ENCODE measurements at regions not wholly inside any gene's neighbourhood (a gene's known extent, or its start where the extent isn't known, plus 50 kb on each side); places are given as distances from the start of the nearest gene placed in this dataset.

GRCh38 chr7:12803542-12803941 is 116.1 kb downstream of the ARL4A start:
- 70 to 80% (median 75%) methylated on average over 7 of the region's 7 CpGs for WGBS, 4 donors

GRCh38 chr7:12805518-12805928 is 118.1 kb downstream of the ARL4A start:
- intact Hi-C loops (cut with DNase I): no loop called here
- no peaks in the 10 kb centered on the region for H3K36me3 ChIP-seq (replicated peaks in 1 of 2)
- WGBS, 4 donors: 68 to 78% (median 77%) methylated on average over 1 of the region's 1 CpG

More at GRCh38 chr7:12803542-12803941, 116.1 kb downstream of the ARL4A start:
- Histone ChIP-seq H3K27me3 (no peaks in the 10 kb centered on the region), H3K4me1 (replicated peaks in 1 of 2) (no peaks in the 10 kb centered on the region), H3K4me3 (no peak overlapping the region), H3K36me3 (replicated peaks in 1 of 2) (no peaks in the 10 kb centered on the region), H3K27ac (no peak overlapping the region), H3K9me3 (replicated peaks in 1 of 3) (no peaks in the 10 kb centered on the region)
- no peak for DNase-seq
- intact Hi-C loops (cut with DNase I): no loop called here
- TF ChIP-seq CTCF (IDR thresholded peaks at IDR 0.05) (no peak), POLR2A (IDR thresholded peaks at IDR 0.05) (no peak)

DNA sequence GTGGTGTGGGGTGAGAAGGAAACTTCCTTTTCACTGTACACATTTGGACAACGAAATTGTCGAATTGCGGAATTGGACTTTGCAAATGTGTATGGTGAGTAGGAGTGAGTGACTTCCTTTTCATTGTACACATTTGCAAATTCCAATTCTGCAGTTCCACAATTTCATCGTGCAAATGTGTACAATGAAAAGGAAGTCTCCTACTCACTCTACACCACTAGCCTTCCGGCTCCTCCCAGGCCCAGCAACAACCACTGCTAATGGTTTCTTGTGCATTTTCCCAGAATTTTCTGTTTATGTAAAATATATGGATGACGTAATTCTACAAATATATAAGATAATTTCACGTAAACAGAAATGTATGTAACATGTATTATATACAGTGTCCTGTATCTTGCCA is 118.5 kb downstream of the ARL4A start:
- H3K27me3 ChIP-seq: no peaks in the 10 kb centered on the region
- H3K9me3 ChIP-seq (replicated peaks in 1 of 3): no peaks in the 10 kb centered on the region
- WGBS, 4 donors: 65 to 86% (median 76%) methylated on average over 7 of the region's 7 CpGs
- no peak for TF ChIP-seq CTCF (IDR thresholded peaks at IDR 0.05)
- TF ChIP-seq POLR2A (IDR thresholded peaks at IDR 0.05): no peak
- no peak overlapping the region for H3K27ac ChIP-seq
- H3K4me1 ChIP-seq (replicated peaks in 1 of 2): no peaks in the 10 kb centered on the region
- DNase-seq: no peak
- intact Hi-C loops (cut with DNase I): no loop called here
- H3K4me3 ChIP-seq: no peak overlapping the region
- H3K36me3 ChIP-seq (replicated peaks in 1 of 2): no peaks in the 10 kb centered on the region

More at GRCh38 chr7:12805518-12805928, 118.1 kb downstream of the ARL4A start:
- Histone ChIP-seq H3K27me3 (no peaks in the 10 kb centered on the region), H3K9me3 (replicated peaks in 1 of 3) (no peaks in the 10 kb centered on the region), H3K27ac (no peak overlapping the region), H3K4me1 (replicated peaks in 1 of 2) (no peaks in the 10 kb centered on the region), H3K4me3 (no peak overlapping the region)
- TF ChIP-seq CTCF (IDR thresholded peaks at IDR 0.05) (no peak), POLR2A (IDR thresholded peaks at IDR 0.05) (no peak)
- DNase-seq: no peak

- WGBS, 4 donors: 42 to 52% (median 50%) methylated on average over 5 of the region's 5 CpGs
- no peaks in the 10 kb centered on the region for H3K9me3 ChIP-seq (replicated peaks in 1 of 3)
- no peak for TF ChIP-seq POLR2A (IDR thresholded peaks at IDR 0.05)
- no peak for TF ChIP-seq CTCF (IDR thresholded peaks at IDR 0.05)
- H3K27me3 ChIP-seq: no peaks in the 10 kb centered on the region
- no peak for DNase-seq
- no peak overlapping the region for H3K4me3 ChIP-seq
- intact Hi-C loops (cut with DNase I): no loop called here
- no peaks in the 10 kb centered on the region for H3K4me1 ChIP-seq (replicated peaks in 1 of 2)
- H3K36me3 ChIP-seq (replicated peaks in 1 of 2): no peaks in the 10 kb centered on the region
- H3K27ac ChIP-seq: no peak overlapping the region
Observed at GRCh38 chr7:12809476-12809875, 122.0 kb downstream of the ARL4A start.
